ENCODE measurements at regions not wholly inside any gene's neighbourhood (a gene's known extent, or its start where the extent isn't known, plus 50 kb on each side); places are given as distances from the start of the nearest gene placed in this dataset.

DNA sequence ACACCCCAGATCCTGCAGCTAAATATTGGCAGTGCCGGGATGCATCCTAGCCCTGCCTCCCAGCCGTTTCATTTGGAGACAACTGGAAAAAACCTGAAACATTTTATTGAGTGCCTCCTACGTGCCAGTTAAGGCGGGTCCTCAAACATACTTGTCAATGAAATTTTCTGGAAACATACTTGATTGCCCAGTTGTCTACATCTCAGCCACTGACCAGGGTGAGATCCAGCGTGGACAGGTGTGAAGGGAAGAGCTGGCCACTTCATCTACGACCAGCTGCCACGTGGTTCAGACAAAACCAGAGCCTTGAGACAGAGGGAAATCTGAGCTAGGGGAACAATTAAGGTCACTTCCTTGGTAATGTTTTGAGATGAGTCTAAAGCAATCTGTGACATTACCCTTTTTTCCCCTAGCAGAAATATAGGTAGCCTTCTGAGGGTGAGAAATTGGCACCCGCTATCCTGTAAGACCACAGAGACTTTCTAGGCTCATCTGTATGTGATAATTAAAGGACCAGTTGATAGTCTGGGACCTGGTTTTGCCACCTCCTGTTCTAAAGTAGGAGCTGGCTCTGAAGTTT, 116.3 kb upstream of the MTHFD1L start:
- TF ChIP-seq, protein P1, sequence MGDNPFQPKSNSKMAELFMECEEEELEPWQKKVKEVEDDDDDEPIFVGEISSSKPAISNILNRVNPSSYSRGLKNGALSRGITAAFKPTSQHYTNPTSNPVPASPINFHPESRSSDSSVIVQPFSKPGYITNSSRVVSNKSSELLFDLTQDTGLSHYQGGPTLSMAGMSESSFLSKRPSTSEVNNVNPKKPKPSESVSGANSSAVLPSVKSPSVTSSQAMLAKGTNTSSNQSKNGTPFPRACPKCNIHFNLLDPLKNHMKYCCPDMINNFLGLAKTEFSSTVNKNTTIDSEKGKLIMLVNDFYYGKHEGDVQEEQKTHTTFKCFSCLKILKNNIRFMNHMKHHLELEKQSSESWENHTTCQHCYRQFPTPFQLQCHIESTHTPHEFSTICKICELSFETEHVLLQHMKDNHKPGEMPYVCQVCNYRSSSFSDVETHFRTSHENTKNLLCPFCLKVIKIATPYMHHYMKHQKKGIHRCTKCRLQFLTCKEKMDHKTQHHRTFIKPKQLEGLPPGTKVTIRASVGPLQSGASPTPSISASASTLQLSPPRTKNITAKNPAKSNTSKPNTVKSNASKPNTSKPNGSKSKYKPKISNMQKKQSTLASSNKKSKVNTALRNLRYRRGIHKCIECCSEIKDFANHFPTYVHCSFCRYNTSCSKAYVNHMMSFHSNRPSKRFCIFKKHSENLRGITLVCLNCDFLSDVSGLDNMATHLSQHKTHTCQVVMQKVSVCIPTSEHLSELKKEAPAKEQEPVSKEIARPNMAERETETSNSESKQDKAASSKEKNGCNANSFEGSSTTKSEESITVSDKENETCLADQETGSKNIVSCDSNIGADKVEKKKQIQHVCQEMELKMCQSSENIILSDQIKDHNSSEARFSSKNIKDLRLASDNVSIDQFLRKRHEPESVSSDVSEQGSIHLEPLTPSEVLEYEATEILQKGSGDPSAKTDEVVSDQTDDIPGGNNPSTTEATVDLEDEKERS (CRISPR knock-in tag; IDR thresholded peaks at IDR 0.05): no peak
- TF ChIP-seq RFX1 (IDR thresholded peaks at IDR 0.05): no peak
- TF ChIP-seq ZNF335 (CRISPR knock-in tag; IDR thresholded peaks at IDR 0.05): no peak
- TF ChIP-seq ZNF501 (CRISPR knock-in tag; IDR thresholded peaks at IDR 0.05): no peak
- TF ChIP-seq RBFOX2 (IDR thresholded peaks at IDR 0.05; ENCODE audit: low read depth, low read length): no peak
- TF ChIP-seq TCF7L2 (IDR thresholded peaks at IDR 0.05; ENCODE audit: low read depth, low read length): no peak
- TF ChIP-seq HINFP (CRISPR knock-in tag; IDR thresholded peaks at IDR 0.05; ENCODE audit: low read depth): no peak
- TF ChIP-seq, protein P2, sequence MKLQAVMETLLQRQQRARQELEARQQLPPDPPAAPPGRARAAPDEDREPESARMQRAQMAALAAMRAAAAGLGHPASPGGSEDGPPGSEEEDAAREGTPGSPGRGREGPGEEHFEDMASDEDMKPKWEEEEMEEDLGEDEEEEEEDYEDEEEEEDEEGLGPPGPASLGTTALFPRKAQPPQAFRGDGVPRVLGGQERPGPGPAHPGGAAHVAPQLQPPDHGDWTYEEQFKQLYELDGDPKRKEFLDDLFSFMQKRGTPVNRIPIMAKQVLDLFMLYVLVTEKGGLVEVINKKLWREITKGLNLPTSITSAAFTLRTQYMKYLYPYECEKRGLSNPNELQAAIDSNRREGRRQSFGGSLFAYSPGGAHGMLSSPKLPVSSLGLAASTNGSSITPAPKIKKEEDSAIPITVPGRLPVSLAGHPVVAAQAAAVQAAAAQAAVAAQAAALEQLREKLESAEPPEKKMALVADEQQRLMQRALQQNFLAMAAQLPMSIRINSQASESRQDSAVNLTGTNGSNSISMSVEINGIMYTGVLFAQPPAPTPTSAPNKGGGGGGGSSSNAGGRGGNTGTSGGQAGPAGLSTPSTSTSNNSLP (IDR thresholded peaks at IDR 0.05; ENCODE audit: low read depth, low read length): no peak

Data from HepG2 (cell line).